ENCODE measurements at regions not wholly inside any gene's neighbourhood (a gene's known extent, or its start where the extent isn't known, plus 50 kb on each side); places are given as distances from the start of the nearest gene placed in this dataset.

- TF ChIP-seq POLR2AphosphoS5 (IDR thresholded peaks at IDR 0.05; ENCODE audit: low read depth, low read length), result no peak
- TF ChIP-seq POU2F2 (IDR thresholded peaks at IDR 0.05; ENCODE audit: low read depth, low read length), result no peak
Measured at GRCh38 chr2:128792476-128793054, 473.9 kb upstream of the HS6ST1 start.
